ENCODE measurements at regions not wholly inside any gene's neighbourhood (a gene's known extent, or its start where the extent isn't known, plus 50 kb on each side); places are given as distances from the start of the nearest gene placed in this dataset.
"Not testable (repeated sequence)": the region's sequence is repeated elsewhere in the genome, so short reads cannot be mapped to it uniquely, and the experiment has no call there.

GRCh38 chr4:79174490-79175252 lies 151.2 kb downstream of the NAA11 start:
- no peak for DNase-seq

DNA sequence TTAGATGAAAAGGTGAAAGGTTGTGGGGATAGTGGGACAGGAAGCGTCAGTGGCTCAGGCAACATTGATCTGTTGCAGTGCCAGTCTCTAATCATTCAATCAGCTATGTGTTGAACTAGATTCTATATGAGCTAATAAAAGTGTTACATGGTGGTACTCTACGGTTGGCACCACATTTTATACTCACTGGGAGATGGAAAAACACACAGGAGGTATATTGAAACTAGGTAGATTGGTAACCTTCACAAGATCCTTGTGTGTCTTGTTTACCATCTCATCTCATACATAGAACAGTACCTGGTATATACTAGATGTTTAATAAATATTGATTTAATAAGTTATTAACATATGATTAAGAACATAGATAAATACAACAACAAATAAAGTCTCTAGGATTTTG lies 152.7 kb downstream of the NAA11 start:
- no peak for DNase-seq

- no peak for DNase-seq
These were observed 155.8 kb downstream of the NAA11 start for GRCh38 chr4:79170077-79170476.

DNA sequence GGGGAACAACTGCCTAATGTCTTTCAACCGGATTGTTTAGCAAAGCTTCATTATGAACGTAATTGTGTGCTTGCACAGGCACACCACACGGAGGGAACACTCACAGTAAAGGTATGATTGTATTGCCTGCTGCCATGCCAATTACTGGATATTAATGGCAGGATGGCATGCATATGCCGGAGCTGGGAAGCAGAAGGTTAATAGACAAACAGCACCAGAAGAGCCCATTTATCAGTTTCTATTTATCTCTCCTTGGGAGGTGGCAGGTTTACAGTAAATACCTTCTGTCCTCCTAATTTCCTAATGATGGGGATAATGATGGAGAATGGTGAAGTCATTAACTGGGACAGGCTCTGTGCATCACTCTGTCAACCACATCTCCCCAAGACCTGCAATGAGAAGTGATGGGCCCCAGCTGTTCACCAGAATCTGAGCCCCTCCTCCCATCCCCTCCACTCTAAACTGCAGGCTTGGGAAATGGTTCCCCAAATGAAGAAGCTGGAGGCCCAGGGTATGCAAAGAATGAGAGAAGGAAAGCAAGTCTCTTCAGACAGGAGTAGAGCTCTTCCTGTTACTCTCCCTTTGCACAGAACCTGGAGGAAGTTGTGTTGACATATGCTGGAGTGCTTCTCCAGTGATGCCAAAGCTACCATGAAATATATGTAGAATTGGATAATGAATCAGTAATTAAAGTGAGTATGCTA lies 160.8 kb downstream of the NAA11 start:
- DNase-seq = no peak

GRCh38 chr4:79163981-79164490 lies 161.8 kb downstream of the NAA11 start:
- DNase-seq = no peak

DNA sequence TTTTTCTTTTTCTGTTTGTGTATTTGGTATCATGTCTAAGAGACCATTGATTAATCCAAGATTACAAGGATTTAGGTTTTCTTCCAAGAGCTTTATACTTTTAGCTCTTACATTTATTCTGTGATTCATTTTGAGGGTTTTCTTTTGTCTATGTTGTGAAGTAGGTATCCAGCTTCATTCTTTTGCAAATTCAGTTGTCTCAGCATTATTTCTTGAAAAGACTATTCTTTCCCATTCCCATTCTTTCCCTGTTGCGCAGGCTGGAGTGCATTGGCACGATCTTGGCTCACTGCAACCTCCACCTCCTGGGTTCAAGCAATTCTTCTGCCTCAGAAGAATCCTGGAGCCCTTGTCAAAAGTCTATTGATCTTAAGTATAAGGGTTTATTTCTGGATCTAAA lies 164.9 kb downstream of the NAA11 start:
- no peak for DNase-seq

DNA sequence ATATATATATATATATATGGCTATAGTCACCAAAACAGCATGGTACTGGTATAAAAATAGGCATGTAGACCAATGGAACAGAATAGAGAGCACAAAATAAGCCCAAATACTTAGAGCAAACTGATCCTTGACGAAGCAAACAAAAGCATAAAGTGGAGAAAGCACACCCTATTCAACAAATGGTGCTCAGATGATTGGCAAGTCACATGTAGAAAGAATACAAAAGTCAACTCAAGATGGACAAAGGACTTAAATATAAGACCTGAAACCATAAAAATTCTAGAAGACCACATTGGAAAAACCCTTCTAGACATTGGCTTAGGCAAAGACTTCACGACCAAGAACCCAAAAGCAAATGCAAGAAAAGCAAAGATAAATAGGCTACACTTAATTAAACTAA lies 167.2 kb downstream of the NAA11 start:
- not testable (repeated sequence) for DNase-seq

DNA sequence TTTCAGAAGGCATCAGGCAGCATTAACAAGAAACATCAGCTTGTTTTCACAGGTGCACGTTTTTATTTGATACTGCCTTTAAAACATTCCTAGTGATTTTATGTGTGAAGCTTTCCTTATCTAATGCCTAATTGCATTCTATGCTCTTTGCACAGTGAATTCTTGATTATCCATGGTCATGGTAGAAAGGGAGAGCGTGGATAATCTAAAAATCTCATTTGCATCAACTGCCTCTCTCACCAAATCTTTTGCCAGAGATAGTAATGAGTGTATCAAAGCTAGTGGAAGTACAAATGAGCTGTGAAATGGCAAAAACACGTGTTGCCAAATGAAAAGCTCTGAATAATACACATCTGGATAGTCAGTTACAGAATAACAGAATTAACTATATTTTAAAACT lies 170.5 kb downstream of the NAA11 start:
- no peak for DNase-seq

GRCh38 chr4:79150820-79151416 lies 174.9 kb downstream of the NAA11 start:
- DNase-seq = no peak

DNA sequence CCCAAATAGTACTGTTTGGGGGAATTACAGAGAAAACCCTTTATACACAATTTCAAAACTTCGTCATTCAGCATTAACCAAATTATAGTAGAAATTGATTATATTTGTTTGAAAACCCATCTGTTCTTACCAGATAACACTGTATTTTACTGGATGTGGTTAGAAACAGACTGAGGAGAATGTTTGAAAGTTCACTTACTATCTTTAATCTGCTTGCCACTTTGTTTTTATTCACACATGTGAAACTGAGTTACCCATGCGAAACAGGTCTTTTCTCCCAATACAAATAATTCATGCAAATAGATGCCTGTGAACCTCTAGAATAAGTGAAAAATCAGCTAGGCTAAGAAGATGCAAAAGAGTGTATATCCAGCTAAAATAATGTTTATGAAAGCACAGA lies 177.5 kb downstream of the NAA11 start:
- DNase-seq = no peak

DNA sequence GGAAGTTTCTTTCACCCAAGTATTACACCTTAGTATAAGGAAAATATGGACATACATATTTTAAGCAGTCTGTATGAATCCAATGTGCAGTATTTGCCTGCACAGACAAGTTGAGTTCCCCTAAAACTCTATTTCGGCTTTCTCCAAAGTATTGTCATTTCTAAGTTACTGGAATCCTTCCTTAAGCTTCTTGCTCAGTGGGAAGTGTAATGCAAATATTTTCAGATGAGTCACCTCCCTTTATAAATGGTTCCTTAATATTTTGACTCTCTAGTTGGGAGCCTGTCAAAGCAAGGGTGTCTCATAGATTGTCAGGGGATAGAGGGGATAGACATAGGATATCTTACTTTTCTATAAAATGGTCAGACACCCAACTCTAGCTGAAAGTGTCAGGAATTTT lies 178.6 kb downstream of the NAA11 start:
- DNase-seq = no peak

- no peak for DNase-seq
These were observed 184.3 kb downstream of the NAA11 start for GRCh38 chr4:79141530-79141929.

GRCh38 chr4:79134767-79135166 lies 191.1 kb downstream of the NAA11 start:
- no peak for DNase-seq

DNA sequence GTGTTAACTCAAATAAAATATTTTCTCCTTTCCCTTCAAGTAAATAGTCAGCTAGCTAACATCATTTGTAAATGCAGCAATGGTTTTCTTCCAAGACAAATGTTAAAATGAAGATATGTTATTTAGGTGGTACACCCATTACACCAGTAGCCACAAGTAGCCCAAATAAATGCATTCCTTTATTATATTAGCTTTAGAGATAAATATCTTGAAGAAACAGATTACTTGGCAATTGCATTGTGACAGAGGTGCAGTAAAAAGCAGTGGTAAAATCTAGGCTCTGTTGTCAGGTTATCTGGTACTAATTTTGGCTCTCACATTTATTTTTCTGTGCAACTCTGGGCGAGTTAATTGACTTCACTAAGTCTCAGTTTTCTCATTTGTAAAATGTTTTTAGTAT lies 193.0 kb downstream of the NAA11 start:
- DNase-seq = no peak

DNA sequence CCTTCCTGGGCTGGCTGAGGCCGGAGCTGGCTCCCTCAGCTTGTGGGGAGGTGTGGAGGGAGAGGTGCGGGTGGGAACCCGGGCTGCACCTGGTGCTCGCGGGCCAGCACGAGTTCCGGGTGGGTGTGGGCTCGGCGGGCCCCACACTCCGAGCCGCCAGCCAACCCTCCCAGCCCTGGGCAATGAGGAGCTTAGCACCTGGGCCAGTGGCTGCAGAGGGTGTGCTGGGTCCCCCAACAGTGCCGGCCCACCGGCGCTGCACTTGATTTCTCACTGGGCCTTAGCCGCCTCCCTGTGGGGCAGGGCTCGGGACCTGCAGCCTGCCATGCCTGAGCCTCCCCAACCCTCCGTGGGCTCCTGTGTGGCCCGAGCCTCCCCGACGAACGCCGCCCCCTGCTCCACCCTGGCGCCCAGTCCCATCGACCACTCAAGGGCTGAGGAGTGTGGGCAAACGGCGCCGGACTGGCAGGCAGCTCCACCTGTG lies 182.7 kb upstream of the PAQR3 start:
- no peak for DNase-seq

- no peak for DNase-seq
These were observed 182.0 kb upstream of the PAQR3 start for GRCh38 chr4:79121223-79121622.

GRCh38 chr4:79117051-79117450 lies 177.8 kb upstream of the PAQR3 start:
- DNase-seq = not testable (repeated sequence)

DNA sequence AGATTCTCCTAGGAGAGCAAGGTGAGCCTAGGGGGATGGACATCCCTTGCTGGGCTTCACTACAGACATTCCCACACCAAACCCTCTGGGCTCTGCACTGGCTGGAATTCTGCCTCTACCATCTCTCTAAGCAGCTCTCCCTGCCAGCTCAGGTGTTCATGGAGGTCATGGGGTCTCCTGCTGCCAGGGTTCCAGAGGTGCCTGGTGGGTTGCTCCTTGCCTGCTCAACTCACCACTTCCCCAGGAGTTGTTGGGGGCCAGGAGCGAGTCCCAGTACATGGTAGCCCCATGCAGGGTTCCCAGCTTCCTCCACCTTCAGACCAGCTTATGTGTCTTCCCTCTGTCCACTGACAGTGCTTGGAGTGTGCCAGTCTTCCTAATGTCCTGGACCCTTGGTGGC lies 167.8 kb upstream of the PAQR3 start:
- no peak for DNase-seq

- DNase-seq = no peak
These were observed 149.9 kb upstream of the PAQR3 start for GRCh38 chr4:79088946-79089691.

- DNase-seq = no peak
These were observed 147.8 kb upstream of the PAQR3 start for GRCh38 chr4:79087071-79087470.

- DNase-seq = no peak
These were observed 144.3 kb upstream of the PAQR3 start for GRCh38 chr4:79083406-79084010.

DNA sequence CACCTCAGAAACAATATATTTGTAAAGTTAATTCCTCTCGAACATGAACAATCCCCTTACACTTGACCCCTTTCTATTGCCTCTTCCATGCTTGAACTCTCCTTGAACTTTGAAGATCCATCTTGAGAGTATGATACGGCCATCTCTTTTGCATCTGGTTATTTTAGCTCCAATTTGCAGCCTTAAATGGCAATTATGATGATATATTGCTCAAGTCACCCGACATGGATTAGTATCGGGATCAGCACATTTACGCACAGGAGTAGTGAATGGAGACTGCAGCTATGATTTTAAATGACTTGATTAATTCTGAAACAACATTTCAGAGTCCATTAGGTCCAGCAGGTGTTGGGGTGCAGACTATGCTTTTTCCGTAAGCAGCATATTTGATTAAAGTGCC lies 143.8 kb upstream of the PAQR3 start:
- no peak for DNase-seq

GRCh38 chr4:79081973-79082372 lies 142.7 kb upstream of the PAQR3 start:
- DNase-seq = no peak
